Endometrium (tissue), 2 donors: ENCODE measurements at regions not wholly inside any gene's neighbourhood (a gene's known extent, or its start where the extent isn't known, plus 50 kb on each side); places are given as distances from the start of the nearest gene placed in this dataset.

ENCODE experiments used
- FAIRE-seq: peaks from 2 replicates; lab custom pipeline; 2012; peaks lifted over from hg19 to GRCh38; lab: Jason Lieb, UNC
- donor health status: control.
- donor health status: control.

DNA sequence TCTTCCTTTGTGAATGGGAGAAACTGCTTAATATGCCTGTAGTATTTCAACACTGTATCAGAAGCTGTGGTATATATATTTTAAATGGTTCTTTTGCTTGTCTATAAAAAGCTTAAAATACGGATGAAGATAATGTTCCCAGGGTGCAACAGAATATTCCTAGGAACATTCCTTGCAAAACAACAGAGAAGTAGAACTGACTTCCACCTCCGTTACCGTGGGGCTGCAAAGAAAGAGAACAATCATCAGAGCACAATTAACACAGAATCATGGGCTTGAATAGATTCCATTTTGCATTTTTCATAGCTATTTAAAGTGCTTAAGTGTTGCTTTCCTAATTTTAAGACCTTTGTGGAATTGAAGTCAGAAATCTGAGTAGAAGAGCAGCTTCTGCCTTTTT, 1227.7 kb downstream of the EFNB2 start:
- no peak for FAIRE-seq

DNA sequence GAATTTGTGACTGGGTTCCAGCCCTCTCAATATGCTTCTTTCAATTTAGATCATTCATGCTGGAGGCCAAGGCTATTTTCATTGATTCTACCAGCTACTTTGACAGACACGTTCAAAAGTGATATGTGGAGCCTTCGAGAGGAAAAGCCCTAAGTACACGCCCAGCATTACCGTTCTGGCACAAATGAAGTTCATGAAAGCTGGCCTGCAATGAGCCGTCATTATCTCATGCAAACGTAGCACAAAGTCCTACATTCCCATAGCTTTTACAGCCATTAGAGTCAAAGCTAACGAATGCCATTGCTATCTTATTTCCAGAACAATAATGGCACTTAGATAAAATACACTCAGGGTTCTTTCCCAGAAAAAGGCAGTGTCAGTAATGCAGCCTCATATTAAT, 1237.6 kb downstream of the EFNB2 start:
- FAIRE-seq: no peak

- no peak for FAIRE-seq
These were observed 1243.5 kb downstream of the EFNB2 start for GRCh38 chr13:105291987-105292386.

DNA sequence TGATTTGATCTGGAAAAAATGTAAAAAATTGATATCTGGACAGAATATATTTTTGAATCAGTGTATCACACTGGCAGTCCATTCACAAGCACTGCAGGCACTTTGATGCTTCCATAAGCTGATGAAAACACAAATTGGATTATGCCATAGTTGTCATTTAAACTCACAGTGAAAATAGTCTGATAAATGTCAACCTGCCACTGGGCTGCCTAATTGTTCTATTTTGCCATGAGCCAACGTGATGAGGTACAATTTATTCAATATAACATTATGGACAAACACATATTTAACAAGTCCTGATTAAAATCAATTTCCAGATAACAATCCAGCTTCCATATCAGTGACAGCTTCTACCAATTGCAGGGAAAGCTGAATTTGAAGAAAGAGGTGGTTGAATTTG, 1244.9 kb downstream of the EFNB2 start:
- FAIRE-seq: no peak

GRCh38 chr13:105285526-105285925, 1249.9 kb downstream of the EFNB2 start:
- FAIRE-seq: no peak

DNA sequence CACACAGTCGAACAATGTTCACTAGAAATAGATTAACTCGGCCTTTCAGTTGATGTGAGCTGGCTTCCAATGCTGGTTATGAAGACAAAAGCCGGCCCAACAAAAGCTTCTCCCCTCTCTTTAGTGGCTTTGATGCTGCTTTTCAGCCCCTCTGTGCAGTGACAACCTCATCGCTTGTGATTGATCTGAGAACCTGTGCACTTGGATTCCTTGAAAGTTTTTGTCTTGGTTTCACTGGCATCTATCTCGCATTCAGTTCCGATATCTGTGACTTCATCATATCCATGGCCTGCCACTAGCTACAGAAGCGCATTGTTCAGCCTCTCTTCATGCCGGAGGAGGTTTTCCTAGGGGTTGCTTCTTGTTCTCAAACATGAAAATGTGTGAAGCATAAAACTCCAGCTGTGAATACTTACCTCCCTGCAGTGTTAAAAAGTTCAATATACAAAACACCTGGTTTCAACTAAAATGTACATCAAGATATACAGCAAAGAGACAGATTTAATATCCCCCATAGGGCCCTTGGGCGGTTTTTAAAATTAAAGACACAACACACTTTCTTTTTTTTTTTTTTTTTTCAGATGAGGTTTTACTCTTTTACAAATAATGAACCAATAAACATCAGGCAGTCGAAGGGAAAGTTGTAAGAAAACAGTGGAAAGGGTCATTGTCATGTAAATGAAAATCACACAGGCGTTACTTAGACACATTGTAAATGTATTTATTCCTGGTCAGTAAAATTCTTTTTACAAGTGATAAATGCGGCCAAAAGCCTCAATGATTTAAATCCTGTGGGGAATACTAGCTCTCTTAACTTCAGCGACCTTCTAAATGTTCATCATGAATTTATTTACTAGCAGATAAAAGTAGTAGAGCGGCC, 1252.8 kb downstream of the EFNB2 start:
- FAIRE-seq: peak; percentile 29

GRCh38 chr13:105278943-105279381, 1256.5 kb downstream of the EFNB2 start:
- FAIRE-seq: no peak

DNA sequence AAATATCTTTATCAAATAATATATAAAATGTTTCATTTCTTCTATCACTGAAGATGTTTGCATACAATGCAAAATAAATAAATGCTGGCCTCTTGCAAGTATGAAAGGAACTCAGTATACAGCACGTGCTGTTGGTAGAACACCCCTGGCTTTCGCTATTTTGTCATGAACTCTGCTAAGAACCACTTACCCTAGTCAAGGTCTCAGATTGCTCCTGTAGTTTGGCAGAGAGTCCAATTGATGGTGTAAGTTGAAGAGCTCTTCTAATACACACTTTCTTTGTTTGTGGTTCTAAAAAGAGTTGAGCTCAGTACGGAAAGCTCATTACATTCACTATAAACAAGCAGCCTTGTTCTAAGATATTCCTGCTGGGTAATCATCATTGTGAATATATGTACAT, 1258.9 kb downstream of the EFNB2 start:
- FAIRE-seq: no peak

DNA sequence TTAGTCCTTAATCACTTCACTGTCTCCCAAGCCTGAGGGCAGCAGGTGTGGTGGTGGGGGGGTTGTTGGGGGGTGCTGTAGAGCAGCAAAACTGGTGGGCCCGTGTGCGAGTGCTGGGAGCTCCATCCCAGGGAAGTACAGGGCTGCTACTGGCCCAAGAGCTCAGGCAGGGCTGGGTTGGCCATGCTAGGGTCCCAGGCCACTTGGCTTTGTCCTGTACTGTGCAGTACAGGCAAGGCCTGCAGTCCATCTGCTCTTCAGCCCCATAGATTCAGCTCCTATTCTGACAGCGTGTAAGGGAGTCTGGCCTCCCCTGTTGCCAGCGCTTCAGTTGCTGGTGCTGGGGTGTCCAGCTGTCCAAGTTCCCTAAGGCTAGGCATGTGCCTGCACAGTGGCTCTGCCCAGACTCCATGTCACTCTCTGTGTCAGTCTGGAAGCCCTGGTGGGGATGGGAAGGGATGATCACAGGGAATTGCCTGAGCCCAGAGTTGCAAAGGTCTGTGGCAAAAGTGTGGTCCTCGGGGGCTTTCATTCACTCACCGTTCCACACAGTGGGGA, 1261.7 kb downstream of the EFNB2 start:
- FAIRE-seq: no peak

GRCh38 chr13:105272660-105273631, 1262.5 kb downstream of the EFNB2 start:
- FAIRE-seq: no peak

DNA sequence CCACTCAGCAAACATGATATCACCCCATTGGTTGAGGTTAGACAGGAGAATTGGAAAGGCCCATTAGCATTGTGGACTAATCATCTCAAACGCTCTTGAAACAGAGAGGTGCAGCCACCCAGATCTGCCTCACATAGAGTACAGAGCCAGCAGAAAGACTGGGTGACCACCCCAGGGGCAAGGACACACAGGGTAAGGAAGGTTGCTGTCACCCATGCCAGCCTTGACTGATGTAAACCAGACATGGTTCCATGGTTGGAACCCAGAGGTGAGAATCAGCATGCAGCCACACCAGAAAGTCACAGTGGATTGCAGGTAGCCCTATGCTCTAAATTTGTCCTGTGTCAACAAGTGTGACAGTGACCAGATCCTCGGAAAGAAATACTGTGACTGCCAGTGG, 1268.8 kb downstream of the EFNB2 start:
- FAIRE-seq: no peak

- FAIRE-seq: no peak
These were observed 1272.9 kb downstream of the EFNB2 start for GRCh38 chr13:105262579-105262978.

GRCh38 chr13:105259426-105259825, 1276.0 kb downstream of the EFNB2 start:
- FAIRE-seq: no peak

DNA sequence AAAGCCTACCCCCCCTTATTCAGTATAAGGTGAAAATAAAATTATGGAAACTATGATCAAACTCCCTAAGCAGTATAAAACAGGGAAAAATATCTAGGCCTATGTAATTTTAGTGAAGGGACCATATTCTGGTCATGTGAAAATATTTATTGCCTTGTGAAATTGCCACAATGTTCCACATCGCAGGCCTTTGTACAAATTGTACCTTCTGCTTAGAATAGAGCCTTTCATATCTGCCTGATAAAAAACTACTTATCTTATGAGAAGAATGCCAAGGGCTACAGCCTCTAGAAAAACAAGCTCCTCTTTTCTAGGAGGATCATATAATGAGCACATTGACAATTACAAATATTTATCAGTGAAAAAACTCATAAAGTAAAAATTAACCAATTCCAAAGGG, 1280.0 kb downstream of the EFNB2 start:
- no peak for FAIRE-seq

GRCh38 chr13:105251293-105251692, 1284.2 kb downstream of the EFNB2 start:
- no peak for FAIRE-seq

- no peak for FAIRE-seq
These were observed 1287.6 kb downstream of the EFNB2 start for GRCh38 chr13:105247830-105248229.

- FAIRE-seq: no peak
These were observed 1295.1 kb downstream of the EFNB2 start for GRCh38 chr13:105240371-105240770.

GRCh38 chr13:105232439-105232838, 1303.0 kb downstream of the EFNB2 start:
- peak; percentile 4 for FAIRE-seq

- FAIRE-seq: no peak
These were observed 1303.5 kb downstream of the EFNB2 start for GRCh38 chr13:105232006-105232405.

GRCh38 chr13:105231579-105231978, 1303.9 kb downstream of the EFNB2 start:
- FAIRE-seq: no peak

DNA sequence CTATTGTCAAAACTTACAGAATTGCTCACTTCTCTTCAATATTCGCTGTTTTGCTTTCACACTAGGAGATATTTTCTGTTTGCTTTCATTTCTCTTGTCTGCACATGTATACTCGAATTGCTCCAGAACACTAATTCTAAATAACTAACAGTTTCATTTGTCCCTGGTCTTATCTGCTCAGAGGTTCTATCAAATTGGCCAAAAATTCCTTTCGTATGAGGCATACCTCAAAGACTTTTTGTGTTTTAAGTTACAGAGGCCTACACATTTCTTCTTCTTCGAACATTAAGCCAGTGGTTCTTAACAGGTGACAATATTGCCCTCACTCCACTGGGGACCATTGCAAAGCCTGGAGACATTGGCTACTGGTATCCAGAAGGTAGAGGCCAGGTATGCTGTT, 1314.6 kb downstream of the EFNB2 start:
- FAIRE-seq: no peak

DNA sequence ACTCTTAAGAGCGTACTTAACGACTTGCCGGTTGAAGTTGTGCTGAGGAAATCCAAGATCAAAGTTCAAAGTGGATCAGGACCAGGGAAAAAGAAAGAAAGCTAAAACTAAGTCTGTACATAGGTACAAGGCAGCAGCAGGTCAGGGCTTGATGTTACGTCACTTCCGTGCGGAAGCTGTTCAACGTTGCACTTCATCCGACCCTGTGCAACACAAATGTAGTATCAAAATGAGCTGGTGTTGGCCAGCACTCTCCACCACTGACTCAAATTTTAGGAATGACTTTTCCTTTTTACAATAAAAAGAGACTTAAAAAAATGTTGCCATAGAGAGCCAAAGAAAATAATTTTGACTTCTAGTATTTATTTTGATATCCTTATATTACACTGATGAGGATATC, 1315.4 kb downstream of the EFNB2 start:
- FAIRE-seq: no peak

DNA sequence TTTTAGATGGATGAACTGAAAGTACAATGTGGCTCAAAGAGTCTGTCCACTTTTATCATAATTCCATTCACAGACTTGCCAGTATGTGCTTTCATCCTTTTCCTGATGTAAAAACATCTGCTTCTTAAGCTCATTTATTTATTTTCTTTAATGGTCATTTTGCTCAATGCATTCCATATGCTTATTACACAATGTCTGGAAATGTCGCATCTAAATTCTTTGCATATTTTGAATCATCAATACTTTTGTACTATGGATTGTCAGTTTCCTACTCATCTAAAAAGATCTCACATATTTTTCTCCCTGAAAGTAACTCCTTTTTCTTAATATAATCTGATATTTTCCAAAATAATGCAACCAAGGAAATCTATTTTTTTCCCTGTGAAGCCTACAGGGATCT, 1315.8 kb downstream of the EFNB2 start:
- no peak for FAIRE-seq
